ENCODE measurements at regions not wholly inside any gene's neighbourhood (a gene's known extent, or its start where the extent isn't known, plus 50 kb on each side); places are given as distances from the start of the nearest gene placed in this dataset.

- no peak for TF ChIP-seq CTCF (conservative IDR thresholded peaks at IDR 0.05; ENCODE audit: low read length)
- no peak for TF ChIP-seq EZH2phosphoT487 (IDR thresholded peaks at IDR 0.05; ENCODE audit: borderline replicate concordance)
Measured at GRCh38 chr1:244326757-244327156, 125.0 kb downstream of the ADSS2 start.

Data from Loucy (cell line).